ENCODE measurements at regions not wholly inside any gene's neighbourhood (a gene's known extent, or its start where the extent isn't known, plus 50 kb on each side); places are given as distances from the start of the nearest gene placed in this dataset.

DNA sequence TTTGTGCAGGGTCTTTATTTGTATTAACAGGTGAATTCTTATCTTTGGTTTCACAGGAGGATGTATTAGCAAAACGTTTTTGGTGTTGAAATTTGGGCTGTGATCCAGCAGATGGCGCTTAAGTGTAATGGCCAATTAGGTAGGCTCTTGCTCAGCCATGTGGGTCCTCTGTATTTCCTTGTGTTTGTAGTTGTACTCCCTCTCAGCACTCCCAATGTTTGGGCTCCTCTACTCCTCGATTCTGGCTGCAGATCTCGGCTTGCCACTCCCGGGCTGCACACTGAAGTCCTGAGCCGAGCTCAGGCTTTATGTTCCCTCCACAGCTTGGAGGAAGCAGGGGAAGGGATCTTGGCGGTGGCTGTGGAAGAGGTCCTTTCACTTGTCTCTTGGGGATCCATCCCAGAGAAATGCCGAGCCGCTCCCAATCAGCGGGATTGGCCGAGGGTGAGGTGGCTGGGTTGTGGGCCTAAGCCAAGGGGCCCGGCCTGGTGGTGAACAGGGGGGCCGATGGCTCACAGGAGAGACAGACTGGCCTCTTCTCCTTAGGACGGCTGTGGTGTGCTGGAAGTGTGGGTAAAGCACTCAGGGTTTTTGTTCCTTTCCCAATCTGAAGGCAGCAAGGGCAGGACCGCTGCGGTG, 133.7 kb downstream of the AEBP2 start (continued):
- TF ChIP-seq, protein P1, sequence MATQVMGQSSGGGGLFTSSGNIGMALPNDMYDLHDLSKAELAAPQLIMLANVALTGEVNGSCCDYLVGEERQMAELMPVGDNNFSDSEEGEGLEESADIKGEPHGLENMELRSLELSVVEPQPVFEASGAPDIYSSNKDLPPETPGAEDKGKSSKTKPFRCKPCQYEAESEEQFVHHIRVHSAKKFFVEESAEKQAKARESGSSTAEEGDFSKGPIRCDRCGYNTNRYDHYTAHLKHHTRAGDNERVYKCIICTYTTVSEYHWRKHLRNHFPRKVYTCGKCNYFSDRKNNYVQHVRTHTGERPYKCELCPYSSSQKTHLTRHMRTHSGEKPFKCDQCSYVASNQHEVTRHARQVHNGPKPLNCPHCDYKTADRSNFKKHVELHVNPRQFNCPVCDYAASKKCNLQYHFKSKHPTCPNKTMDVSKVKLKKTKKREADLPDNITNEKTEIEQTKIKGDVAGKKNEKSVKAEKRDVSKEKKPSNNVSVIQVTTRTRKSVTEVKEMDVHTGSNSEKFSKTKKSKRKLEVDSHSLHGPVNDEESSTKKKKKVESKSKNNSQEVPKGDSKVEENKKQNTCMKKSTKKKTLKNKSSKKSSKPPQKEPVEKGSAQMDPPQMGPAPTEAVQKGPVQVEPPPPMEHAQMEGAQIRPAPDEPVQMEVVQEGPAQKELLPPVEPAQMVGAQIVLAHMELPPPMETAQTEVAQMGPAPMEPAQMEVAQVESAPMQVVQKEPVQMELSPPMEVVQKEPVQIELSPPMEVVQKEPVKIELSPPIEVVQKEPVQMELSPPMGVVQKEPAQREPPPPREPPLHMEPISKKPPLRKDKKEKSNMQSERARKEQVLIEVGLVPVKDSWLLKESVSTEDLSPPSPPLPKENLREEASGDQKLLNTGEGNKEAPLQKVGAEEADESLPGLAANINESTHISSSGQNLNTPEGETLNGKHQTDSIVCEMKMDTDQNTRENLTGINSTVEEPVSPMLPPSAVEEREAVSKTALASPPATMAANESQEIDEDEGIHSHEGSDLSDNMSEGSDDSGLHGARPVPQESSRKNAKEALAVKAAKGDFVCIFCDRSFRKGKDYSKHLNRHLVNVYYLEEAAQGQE (IDR thresholded peaks at IDR 0.05; ENCODE audit: borderline replicate concordance) = peak; percentile 8; the same call in 1 of the 2 replicates
- TF ChIP-seq, protein P1 (CRISPR knock-in tag; IDR thresholded peaks at IDR 0.05; ENCODE audit: low read depth) = no peak
- no peak for TF ChIP-seq CBFA2T3 (IDR thresholded peaks at IDR 0.05)
- TF ChIP-seq CHD2 (IDR thresholded peaks at IDR 0.05; ENCODE audit: low read depth, low read length) = no peak
- TF ChIP-seq, protein P2, sequence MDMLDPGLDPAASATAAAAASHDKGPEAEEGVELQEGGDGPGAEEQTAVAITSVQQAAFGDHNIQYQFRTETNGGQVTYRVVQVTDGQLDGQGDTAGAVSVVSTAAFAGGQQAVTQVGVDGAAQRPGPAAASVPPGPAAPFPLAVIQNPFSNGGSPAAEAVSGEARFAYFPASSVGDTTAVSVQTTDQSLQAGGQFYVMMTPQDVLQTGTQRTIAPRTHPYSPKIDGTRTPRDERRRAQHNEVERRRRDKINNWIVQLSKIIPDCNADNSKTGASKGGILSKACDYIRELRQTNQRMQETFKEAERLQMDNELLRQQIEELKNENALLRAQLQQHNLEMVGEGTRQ (CRISPR knock-in tag; IDR thresholded peaks at IDR 0.05) = no peak

Measured in K562 (cell line).